Panc1 (cell line): ENCODE measurements at regions not wholly inside any gene's neighbourhood (a gene's known extent, or its start where the extent isn't known, plus 50 kb on each side); places are given as distances from the start of the nearest gene placed in this dataset.

Experiments
- ATAC-seq: fragments of 200-7000 bp; cut with Tn5 transposase; 2 replicates; pipeline ENCODE4 v1.9.1; 2020; ENCODE audit warnings: mild to moderate bottlenecking, moderate library complexity
- BruUV-seq: library from RNA; stranded (reverse); fragments of 400-500 nt; replicated peaks from 2 replicates; lab custom pipeline; 2021; lab: Mats Ljungman, UMichigan
- CTCF ChIA-PET: fragments of 300-600 bp; sonication (Branson Sonifier 250); formaldehyde crosslinking; loops from one replicate; lab custom pipeline; 2022; ENCODE audit warnings: antibody characterized with exemption; lab: Charles Lee
- POLR2A ChIA-PET: fragments of 300-600 bp; sonication (Branson Sonifier 250); formaldehyde crosslinking; loops from one replicate; lab custom pipeline; 2022; ENCODE audit warnings: antibody characterized with exemption; lab: Charles Lee
- DNase-seq: peaks from one replicate; pipeline ENCODE4 v3.0.0-alpha.2; 2010; ENCODE audit warnings: low read depth, low spot score
- H3K27ac ChIP-seq: 2 replicates; pipeline ENCODE4 v1.5.1; 2011; ENCODE audit warnings: mild to moderate bottlenecking, low read length, inconsistent platforms
- H3K27me3 ChIP-seq: fragments of 200-500 bp; sonication (Bioruptor generic); 2 replicates; pipeline ENCODE4 v1.6.0; 2014; ENCODE audit warnings: low read length, inconsistent platforms; ENCODE audit not compliant: control insufficient read depth, insufficient read depth
- H3K36me3 ChIP-seq: fragments of 200-500 bp; sonication (Bioruptor generic); 2 replicates; pipeline ENCODE4 v1.5.1; 2014; ENCODE audit warnings: inconsistent platforms, mild to moderate bottlenecking, low read length, moderate library complexity; ENCODE audit not compliant: control insufficient read depth, insufficient read depth
- H3K4me1 ChIP-seq: 2 replicates; pipeline ENCODE4 v1.5.1; 2011; ENCODE audit warnings: inconsistent platforms, mild to moderate bottlenecking, low read length, moderate library complexity; ENCODE audit not compliant: control insufficient read depth, insufficient read depth
- H3K4me3 ChIP-seq, 2 experiments: 2 replicates each; pipeline ENCODE4 v1.5.1; 2011 to 2012; ENCODE audit warnings: low read depth in 2 of 2, low read length in 2 of 2, mild to moderate bottlenecking in 2 of 2, inconsistent platforms in 1 of 2, moderate library complexity in 1 of 2
- H3K9me3 ChIP-seq: fragments of 200-500 bp; sonication (Bioruptor generic); 2 replicates; pipeline ENCODE4 v1.5.1; 2014; ENCODE audit warnings: low read depth, mild to moderate bottlenecking, inconsistent platforms, low read length, moderate library complexity; ENCODE audit not compliant: control insufficient read depth, insufficient read depth
- CTCF ChIP-seq: fragments of 450-650 bp; IDR thresholded peaks from 2 replicates; pipeline ENCODE4 v1.5.1; 2017; ENCODE audit warnings: mild to moderate bottlenecking
- POLR2AphosphoS5 ChIP-seq: IDR thresholded peaks from 2 replicates; pipeline ENCODE4 v1.6.1; 2012; ENCODE audit warnings: mild to moderate bottlenecking, low read depth, low read length, moderate library complexity
- REST ChIP-seq, 2 experiments: IDR thresholded peaks; 2 replicates each; pipeline ENCODE4 v1.6.1; 2011 to 2012; ENCODE audit warnings: low read depth in 2 of 2, control low read depth in 1 of 2, low read length in 1 of 2, mild to moderate bottlenecking in 1 of 2, moderate library complexity in 1 of 2; ENCODE audit not compliant: insufficient read depth in 1 of 2
- SIN3A ChIP-seq: IDR thresholded peaks from 2 replicates; pipeline ENCODE4 v1.6.1; 2012; ENCODE audit warnings: low read depth, mild to moderate bottlenecking, low read length, moderate library complexity, borderline replicate concordance; ENCODE audit not compliant: insufficient read depth
- TCF7L2 ChIP-seq: IDR thresholded peaks from 2 replicates; pipeline ENCODE4 v1.6.1; 2011; ENCODE audit warnings: mild to moderate bottlenecking, low read depth, low read length, inconsistent platforms
- in situ Hi-C: cut with HindIII; loops from 2 replicates; pipeline ENCODE4 v1.10.0; 2016; ENCODE audit warnings: low sequenced_read_pairs, low pct_unique_long_range_greater_than_20kb
- intact Hi-C: fragments of 100-400 bp; cut with micrococcal nuclease; formaldehyde crosslinking; loops from one replicate; pipeline ENCODE4 v1.10.0; 2022; ENCODE audit not compliant: unreplicated experiment

- no peak for DNase-seq
- intact Hi-C loops, result no loop called here
- Histone ChIP-seq H3K9me3 (no peaks in the 10 kb centered on the region), H3K27ac (no peak overlapping the region), H3K36me3 (no peaks in the 10 kb centered on the region), H3K4me3 (no peak overlapping the region), H3K27me3 (no peaks in the 10 kb centered on the region), H3K4me1 (peaks cover 13% of the 10 kb centered on the region)
- BruUV-seq, result no TSS peak
- ChIA-PET POLR2A (no interaction called here), CTCF (no interaction called here)
- TF ChIP-seq REST (IDR thresholded peaks at IDR 0.05; ENCODE audit: insufficient read depth in 1 of 2, low read depth in 2 of 2, low read length in 1 of 2), result no peak
- no peak for TF ChIP-seq SIN3A
- TF ChIP-seq POLR2AphosphoS5, result no peak
- no peak for TF ChIP-seq CTCF
- TF ChIP-seq TCF7L2, result no peak
- no peak for ATAC-seq
- in situ Hi-C loops, result no loop called here
Observed at GRCh38 chr15:95261968-95262367, 1030.6 kb downstream of the MCTP2 start.

GRCh38 chr15:95262866-95263564 is 1031.7 kb downstream of the MCTP2 start:
- TF ChIP-seq REST (IDR thresholded peaks at IDR 0.05; ENCODE audit: insufficient read depth in 1 of 2, low read depth in 2 of 2, low read length in 1 of 2) (no peak), SIN3A (no peak), POLR2AphosphoS5 (no peak), TCF7L2 (no peak), CTCF (no peak)
- ATAC-seq (no peak), DNase-seq (no peak)
- BruUV-seq, result no TSS peak
- no peaks in the 10 kb centered on the region for H3K36me3 ChIP-seq
- H3K27ac ChIP-seq, result peak overlapping the region; percentile 25; the same call in 1 of the 2 replicates
- no peaks in the 10 kb centered on the region for H3K9me3 ChIP-seq
- H3K4me1 ChIP-seq, result peaks cover 13% of the 10 kb centered on the region
- CTCF ChIA-PET, result no interaction called here
- POLR2A ChIA-PET, result no interaction called here
- in situ Hi-C loops, result no loop called here
- H3K27me3 ChIP-seq, result no peaks in the 10 kb centered on the region
- intact Hi-C loops, result no loop called here
- H3K4me3 ChIP-seq, result no peak overlapping the region
